CD4-positive, alpha-beta T cell treated with Interleukin-15 for 4 hours (primary cell): ENCODE measurements at regions not wholly inside any gene's neighbourhood (a gene's known extent, or its start where the extent isn't known, plus 50 kb on each side); places are given as distances from the start of the nearest gene placed in this dataset.
"Not testable (repeated sequence)": the region's sequence is repeated elsewhere in the genome, so short reads cannot be mapped to it uniquely, and the experiment has no call there.

ENCODE experiments used
- DNase-seq: peaks from one replicate; pipeline ENCODE4 v3.0.0-alpha.2; 2020; ENCODE audit warnings: low spot score

GRCh38 chr6:8655670-8656454, 220.5 kb upstream of the SLC35B3 start:
- no peak for DNase-seq

- no peak for DNase-seq
These were observed 217.4 kb upstream of the SLC35B3 start for GRCh38 chr6:8652710-8653109.

GRCh38 chr6:8651998-8652397, 216.7 kb upstream of the SLC35B3 start:
- no peak for DNase-seq

- no peak for DNase-seq
These were observed 209.9 kb upstream of the SLC35B3 start for GRCh38 chr6:8645212-8645611.

- DNase-seq = no peak
These were observed 209.0 kb upstream of the SLC35B3 start for GRCh38 chr6:8644306-8644705.

- no peak for DNase-seq
These were observed 207.5 kb upstream of the SLC35B3 start for GRCh38 chr6:8642854-8643253.

GRCh38 chr6:8642131-8642530, 206.8 kb upstream of the SLC35B3 start:
- no peak for DNase-seq

GRCh38 chr6:8639928-8640649, 204.7 kb upstream of the SLC35B3 start:
- DNase-seq = no peak

- no peak for DNase-seq
These were observed 202.7 kb upstream of the SLC35B3 start for GRCh38 chr6:8637896-8638597.

GRCh38 chr6:8633762-8634161, 198.4 kb upstream of the SLC35B3 start:
- no peak for DNase-seq

- no peak for DNase-seq
These were observed 193.4 kb upstream of the SLC35B3 start for GRCh38 chr6:8628736-8629135.

- no peak for DNase-seq
These were observed 192.7 kb upstream of the SLC35B3 start for GRCh38 chr6:8628063-8628462.

GRCh38 chr6:8627085-8627861, 191.9 kb upstream of the SLC35B3 start:
- DNase-seq = no peak

- DNase-seq = no peak
These were observed 189.3 kb upstream of the SLC35B3 start for GRCh38 chr6:8624665-8625064.

- DNase-seq = no peak
These were observed 188.1 kb upstream of the SLC35B3 start for GRCh38 chr6:8623441-8623840.

GRCh38 chr6:8619853-8620252, 184.5 kb upstream of the SLC35B3 start:
- DNase-seq = no peak

GRCh38 chr6:8619408-8619807, 184.1 kb upstream of the SLC35B3 start:
- DNase-seq = not testable (repeated sequence)

- no peak for DNase-seq
These were observed 173.4 kb upstream of the SLC35B3 start for GRCh38 chr6:8608737-8609136.

- DNase-seq = no peak
These were observed 154.8 kb upstream of the SLC35B3 start for GRCh38 chr6:8589941-8590729.

- DNase-seq = no peak
These were observed 152.8 kb upstream of the SLC35B3 start for GRCh38 chr6:8588176-8588575.

- no peak for DNase-seq
These were observed 147.9 kb upstream of the SLC35B3 start for GRCh38 chr6:8583291-8583690.
